ENCODE measurements at regions not wholly inside any gene's neighbourhood (a gene's known extent, or its start where the extent isn't known, plus 50 kb on each side); places are given as distances from the start of the nearest gene placed in this dataset.

DNA sequence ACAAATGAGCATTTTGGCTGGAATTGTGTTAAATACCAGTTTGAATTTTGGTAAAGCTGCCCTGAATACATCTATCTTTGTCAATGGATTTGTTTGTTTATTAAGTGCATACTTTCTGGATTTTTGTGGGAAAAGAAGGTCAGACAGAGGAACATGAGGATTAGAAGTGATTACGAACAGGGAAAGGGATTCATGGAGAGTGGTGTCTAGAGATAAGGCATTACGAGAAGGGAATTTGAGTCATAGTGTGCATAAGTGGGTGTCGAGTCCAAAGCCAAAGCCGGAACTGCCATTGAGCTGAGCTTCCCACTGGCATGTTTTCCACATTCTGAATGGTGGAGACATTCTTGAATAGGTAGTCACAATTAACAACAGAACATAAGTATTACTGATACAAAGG is 68.9 kb upstream of the EFEMP1 start:
- peak; percentile 99 for DNase-seq
- no peak overlapping the region for H3K4me3 ChIP-seq (ENCODE audit: low read depth, low read length)
- no peaks in the 10 kb centered on the region for H3K36me3 ChIP-seq (replicated peaks)
- in situ Hi-C loops (cut with HindIII; ENCODE audit: low pct_ligation_motif_present, low sequenced_read_pairs) = no loop called here
- TF ChIP-seq CTCF (IDR thresholded peaks at IDR 0.05; ENCODE audit: low read depth, low read length, missing control alignments) = no peak
- no peaks in the 10 kb centered on the region for H3K27me3 ChIP-seq (replicated peaks)
- H3K27ac ChIP-seq = peak overlapping the region; percentile 90

- DNase-seq = no peak
- no peak overlapping the region for H3K4me3 ChIP-seq (ENCODE audit: low read depth, low read length)
- in situ Hi-C loops (cut with HindIII; ENCODE audit: low pct_ligation_motif_present, low sequenced_read_pairs) = no loop called here
- H3K27ac ChIP-seq = peak overlapping the region; percentile 90
- no peaks in the 10 kb centered on the region for H3K36me3 ChIP-seq (replicated peaks)
- no peak for TF ChIP-seq CTCF (IDR thresholded peaks at IDR 0.05; ENCODE audit: low read depth, low read length, missing control alignments)
- no peaks in the 10 kb centered on the region for H3K27me3 ChIP-seq (replicated peaks)
Observed at GRCh38 chr2:55993685-55994084, 70.1 kb upstream of the EFEMP1 start.

DNA sequence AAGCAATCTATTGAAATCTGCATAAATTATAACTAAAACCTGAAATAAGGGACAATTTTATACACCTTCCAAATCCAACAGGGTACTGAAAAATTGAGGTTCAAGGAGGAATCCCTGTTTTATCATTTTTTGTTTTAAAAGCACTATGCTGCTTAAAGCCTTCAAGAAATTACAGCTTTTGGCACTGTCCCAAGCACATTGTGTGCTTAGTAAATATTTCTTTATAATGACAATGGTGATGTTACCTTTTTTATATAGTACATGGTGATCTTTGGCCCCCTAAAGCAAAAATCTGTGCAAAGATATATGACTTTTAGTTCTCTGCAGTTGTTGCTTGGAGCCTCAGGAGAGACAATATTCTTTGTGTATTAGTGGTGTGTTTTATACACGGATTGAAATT is 71.6 kb upstream of the EFEMP1 start:
- TF ChIP-seq CTCF (IDR thresholded peaks at IDR 0.05; ENCODE audit: low read depth, low read length, missing control alignments) = no peak

DNA sequence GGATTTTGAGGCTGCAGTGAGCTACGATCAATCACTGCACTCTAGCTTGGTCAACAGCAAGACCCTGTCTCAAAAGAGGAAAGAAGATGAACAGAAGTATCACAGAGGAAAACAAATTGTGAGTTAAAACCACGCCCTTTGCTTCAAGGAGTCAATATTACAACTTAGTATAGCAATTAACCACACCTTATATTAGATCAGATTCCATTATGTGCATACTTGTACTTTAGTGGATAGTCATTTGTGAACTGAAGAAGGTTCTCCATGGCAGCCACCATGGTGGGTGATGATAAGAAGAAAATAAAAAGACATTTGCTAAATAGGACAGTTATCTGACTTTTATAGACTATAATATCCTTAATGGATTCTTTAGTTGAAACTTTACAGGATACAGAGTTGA is 72.3 kb upstream of the EFEMP1 start:
- Histone ChIP-seq H3K27ac (no peak overlapping the region), H3K27me3 (replicated peaks) (no peaks in the 10 kb centered on the region), H3K36me3 (replicated peaks) (no peaks in the 10 kb centered on the region), H3K4me3 (ENCODE audit: low read depth, low read length) (no peak overlapping the region)
- no peak for DNase-seq
- TF ChIP-seq CTCF (IDR thresholded peaks at IDR 0.05; ENCODE audit: low read depth, low read length, missing control alignments) = no peak
- in situ Hi-C loops (cut with HindIII; ENCODE audit: low pct_ligation_motif_present, low sequenced_read_pairs) = no loop called here

More for the DNA sequence above, 71.6 kb upstream of the EFEMP1 start:
- no peak for DNase-seq
- Histone ChIP-seq H3K27ac (no peak overlapping the region), H3K27me3 (replicated peaks) (no peaks in the 10 kb centered on the region), H3K36me3 (replicated peaks) (no peaks in the 10 kb centered on the region), H3K4me3 (ENCODE audit: low read depth, low read length) (no peak overlapping the region)
- in situ Hi-C loops (cut with HindIII; ENCODE audit: low pct_ligation_motif_present, low sequenced_read_pairs) = no loop called here

DNA sequence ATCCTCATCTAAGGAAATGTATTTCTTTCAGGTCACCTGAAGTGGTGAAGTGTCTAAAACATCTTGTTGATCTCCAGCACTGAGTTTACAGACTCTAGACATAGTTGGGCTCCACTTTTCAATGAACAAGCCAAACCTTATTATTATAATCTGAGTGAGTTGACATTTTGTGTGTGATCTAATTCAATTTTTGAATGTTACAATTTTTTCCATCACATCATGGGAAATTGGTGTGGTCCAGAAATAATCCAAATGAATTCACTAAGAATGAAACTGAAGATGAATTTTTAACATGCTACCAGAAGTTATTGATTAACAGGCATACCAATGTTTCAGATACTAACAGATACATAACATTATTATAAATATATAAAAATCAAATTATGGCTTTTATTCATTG is 75.6 kb upstream of the EFEMP1 start:
- Histone ChIP-seq H3K27ac (no peak overlapping the region), H3K4me3 (ENCODE audit: low read depth, low read length) (no peak overlapping the region), H3K36me3 (replicated peaks) (no peaks in the 10 kb centered on the region), H3K27me3 (replicated peaks) (no peaks in the 10 kb centered on the region)
- TF ChIP-seq CTCF (IDR thresholded peaks at IDR 0.05; ENCODE audit: low read depth, low read length, missing control alignments) = no peak
- in situ Hi-C loops (cut with HindIII; ENCODE audit: low pct_ligation_motif_present, low sequenced_read_pairs) = no loop called here
- DNase-seq = no peak

GRCh38 chr2:55999790-56000189 is 76.2 kb upstream of the EFEMP1 start:
- TF ChIP-seq CTCF (IDR thresholded peaks at IDR 0.05; ENCODE audit: low read depth, low read length, missing control alignments) = no peak
- DNase-seq = no peak
- in situ Hi-C loops (cut with HindIII; ENCODE audit: low pct_ligation_motif_present, low sequenced_read_pairs) = no loop called here
- Histone ChIP-seq H3K4me3 (ENCODE audit: low read depth, low read length) (no peak overlapping the region), H3K27me3 (replicated peaks) (no peaks in the 10 kb centered on the region), H3K27ac (no peak overlapping the region), H3K36me3 (replicated peaks) (no peaks in the 10 kb centered on the region)
